Endodermal cell (in vitro differentiated cells): ENCODE measurements at regions not wholly inside any gene's neighbourhood (a gene's known extent, or its start where the extent isn't known, plus 50 kb on each side); places are given as distances from the start of the nearest gene placed in this dataset.
A peak's percentile ranks its signal among the peaks of the same experiment; 100 is the strongest.

Experiments
- DNase-seq: peaks from one replicate; pipeline ENCODE4 v3.0.0-alpha.2; 2017
- H3K27ac ChIP-seq: 2 replicates; pipeline ENCODE4 v1.5.1; 2013; ENCODE audit warnings: mild to moderate bottlenecking, low read depth, low read length, moderate library complexity
- H3K27me3 ChIP-seq: 2 replicates; pipeline ENCODE4 v1.6.1; 2013; ENCODE audit warnings: mild to moderate bottlenecking, low read length, moderate library complexity; ENCODE audit not compliant: insufficient read depth, control insufficient read depth, poor library complexity, severe bottlenecking
- H3K36me3 ChIP-seq: 2 replicates; pipeline ENCODE4 v1.7.0; 2013; ENCODE audit warnings: mild to moderate bottlenecking, low read length, moderate library complexity; ENCODE audit not compliant: control insufficient read depth, insufficient read depth
- H3K4me1 ChIP-seq: one replicate; pipeline ENCODE4 v1.7.0; 2013; ENCODE audit warnings: low read length; ENCODE audit not compliant: control insufficient read depth, insufficient read depth
- H3K4me3 ChIP-seq: 2 replicates; pipeline ENCODE4 v1.5.1; 2013; ENCODE audit warnings: mild to moderate bottlenecking, low read length, moderate library complexity
- H3K9ac ChIP-seq: 2 replicates; pipeline ENCODE4 v1.6.1; 2013; ENCODE audit warnings: mild to moderate bottlenecking, low read length, moderate library complexity; ENCODE audit not compliant: poor library complexity, severe bottlenecking; ENCODE audit errors: extremely low read depth
- H3K9me3 ChIP-seq: 2 replicates; pipeline ENCODE4 v1.6.1; 2013; ENCODE audit warnings: mild to moderate bottlenecking, low read length, moderate library complexity; ENCODE audit not compliant: control insufficient read depth
- H3K27ac Mint-ChIP-seq: 2 replicates; pipeline ENCODE4 v1.8.0; 2020; ENCODE audit warnings: mixed read lengths
- H3K27me3 Mint-ChIP-seq: 2 replicates; pipeline ENCODE4 v1.8.0; 2021; ENCODE audit warnings: mild to moderate bottlenecking, mixed read lengths; ENCODE audit not compliant: insufficient read depth
- H3K36me3 Mint-ChIP-seq: 2 replicates; pipeline ENCODE4 v1.8.0; 2020; ENCODE audit warnings: low read depth, mixed read lengths
- H3K4me1 Mint-ChIP-seq: 2 replicates; pipeline ENCODE4 v1.8.0; 2020; ENCODE audit warnings: mixed read lengths
- H3K4me3 Mint-ChIP-seq: 2 replicates; pipeline ENCODE4 v1.8.0; 2020; ENCODE audit warnings: mild to moderate bottlenecking, moderate library complexity, mixed read lengths
- H3K9me3 Mint-ChIP-seq: 2 replicates; pipeline ENCODE4 v1.8.0; 2020; ENCODE audit warnings: mild to moderate bottlenecking, mixed read lengths
- WGBS, 2 experiments: methylation state at CpG; one replicate each; pipeline versions ENCODE4 v1.1.5 to v1.1.7; 2013; ENCODE audit warnings: missing lambda C conversion rate in 2 of 2, mixed read lengths in 1 of 2; ENCODE audit not compliant: insufficient coverage in 1 of 2, insufficient read length in 1 of 2; 5-methylcytosine and 5-hydroxymethylcytosine counted together
- TF ChIP-seq, protein P1 (sequence below): fragments of 200-600 bp; sonication (generic); conservative IDR thresholded peaks from 2 replicates; pipeline ENCODE4 v1.5.0; 2021; ENCODE audit warnings: antibody characterized with exemption, mild to moderate bottlenecking

- H3K27me3 ChIP-seq = peaks cover 28% of the 10 kb centered on the region
- WGBS, 2 experiments = 67 to 86% methylated on average over 1 to 2 of the region's 2 CpGs
- no peaks in the 10 kb centered on the region for H3K9me3 ChIP-seq
- no peak overlapping the region for H3K4me3 ChIP-seq
- Mint-ChIP-seq H3K36me3 (peaks cover 3% of the 10 kb centered on the region), H3K27me3 (peaks cover 23% of the 10 kb centered on the region), H3K27ac (no peak overlapping the region), H3K4me3 (no peak overlapping the region), H3K4me1 (peaks cover 18% of the 10 kb centered on the region), H3K9me3 (peaks cover 4% of the 10 kb centered on the region)
- TF ChIP-seq, protein P1, sequence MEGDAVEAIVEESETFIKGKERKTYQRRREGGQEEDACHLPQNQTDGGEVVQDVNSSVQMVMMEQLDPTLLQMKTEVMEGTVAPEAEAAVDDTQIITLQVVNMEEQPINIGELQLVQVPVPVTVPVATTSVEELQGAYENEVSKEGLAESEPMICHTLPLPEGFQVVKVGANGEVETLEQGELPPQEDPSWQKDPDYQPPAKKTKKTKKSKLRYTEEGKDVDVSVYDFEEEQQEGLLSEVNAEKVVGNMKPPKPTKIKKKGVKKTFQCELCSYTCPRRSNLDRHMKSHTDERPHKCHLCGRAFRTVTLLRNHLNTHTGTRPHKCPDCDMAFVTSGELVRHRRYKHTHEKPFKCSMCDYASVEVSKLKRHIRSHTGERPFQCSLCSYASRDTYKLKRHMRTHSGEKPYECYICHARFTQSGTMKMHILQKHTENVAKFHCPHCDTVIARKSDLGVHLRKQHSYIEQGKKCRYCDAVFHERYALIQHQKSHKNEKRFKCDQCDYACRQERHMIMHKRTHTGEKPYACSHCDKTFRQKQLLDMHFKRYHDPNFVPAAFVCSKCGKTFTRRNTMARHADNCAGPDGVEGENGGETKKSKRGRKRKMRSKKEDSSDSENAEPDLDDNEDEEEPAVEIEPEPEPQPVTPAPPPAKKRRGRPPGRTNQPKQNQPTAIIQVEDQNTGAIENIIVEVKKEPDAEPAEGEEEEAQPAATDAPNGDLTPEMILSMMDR = no peak
- H3K4me1 ChIP-seq = no peaks in the 10 kb centered on the region
- no peak for DNase-seq
- H3K27ac ChIP-seq = no peak overlapping the region
- H3K9ac ChIP-seq = no peak overlapping the region
- H3K36me3 ChIP-seq = no peaks in the 10 kb centered on the region
Observed at GRCh38 chr17:34151102-34151501, 104.0 kb upstream of the CCL2 start.

DNA sequence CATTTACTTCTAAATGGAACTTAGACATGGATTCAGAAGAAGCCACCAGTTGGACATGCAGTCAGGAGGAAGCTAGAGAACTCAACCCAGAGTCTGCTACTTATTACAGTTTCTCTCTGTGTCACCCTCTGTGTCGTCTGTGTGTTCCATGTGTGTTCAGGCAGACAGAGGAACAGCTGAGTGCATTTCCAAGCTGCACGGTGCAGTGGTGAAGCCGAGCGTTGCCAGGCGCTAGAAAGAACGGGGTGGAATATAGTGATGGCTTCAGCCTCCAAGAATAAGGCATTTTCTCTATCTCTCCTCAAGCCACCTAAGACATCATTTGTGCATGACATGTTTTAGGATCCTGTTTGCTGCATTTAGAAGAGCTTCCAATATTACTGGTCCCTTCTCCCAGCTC, 101.1 kb upstream of the CCL2 start:
- Mint-ChIP-seq H3K27me3 (peaks cover 33% of the 10 kb centered on the region), H3K36me3 (peaks cover 3% of the 10 kb centered on the region), H3K4me1 (peaks cover 29% of the 10 kb centered on the region), H3K4me3 (no peak overlapping the region), H3K9me3 (peaks cover 5% of the 10 kb centered on the region), H3K27ac (no peak overlapping the region)
- H3K4me3 ChIP-seq = no peak overlapping the region
- H3K9me3 ChIP-seq = peaks cover 9% of the 10 kb centered on the region
- H3K27me3 ChIP-seq = peaks cover 35% of the 10 kb centered on the region
- TF ChIP-seq, protein P1 = no peak
- H3K27ac ChIP-seq = no peak overlapping the region
- H3K4me1 ChIP-seq = peaks cover 11% of the 10 kb centered on the region
- WGBS, 2 experiments = 94% methylated on average over 6 of the region's 6 CpGs
- H3K9ac ChIP-seq = no peak overlapping the region
- no peak for DNase-seq
- H3K36me3 ChIP-seq = no peaks in the 10 kb centered on the region

DNA sequence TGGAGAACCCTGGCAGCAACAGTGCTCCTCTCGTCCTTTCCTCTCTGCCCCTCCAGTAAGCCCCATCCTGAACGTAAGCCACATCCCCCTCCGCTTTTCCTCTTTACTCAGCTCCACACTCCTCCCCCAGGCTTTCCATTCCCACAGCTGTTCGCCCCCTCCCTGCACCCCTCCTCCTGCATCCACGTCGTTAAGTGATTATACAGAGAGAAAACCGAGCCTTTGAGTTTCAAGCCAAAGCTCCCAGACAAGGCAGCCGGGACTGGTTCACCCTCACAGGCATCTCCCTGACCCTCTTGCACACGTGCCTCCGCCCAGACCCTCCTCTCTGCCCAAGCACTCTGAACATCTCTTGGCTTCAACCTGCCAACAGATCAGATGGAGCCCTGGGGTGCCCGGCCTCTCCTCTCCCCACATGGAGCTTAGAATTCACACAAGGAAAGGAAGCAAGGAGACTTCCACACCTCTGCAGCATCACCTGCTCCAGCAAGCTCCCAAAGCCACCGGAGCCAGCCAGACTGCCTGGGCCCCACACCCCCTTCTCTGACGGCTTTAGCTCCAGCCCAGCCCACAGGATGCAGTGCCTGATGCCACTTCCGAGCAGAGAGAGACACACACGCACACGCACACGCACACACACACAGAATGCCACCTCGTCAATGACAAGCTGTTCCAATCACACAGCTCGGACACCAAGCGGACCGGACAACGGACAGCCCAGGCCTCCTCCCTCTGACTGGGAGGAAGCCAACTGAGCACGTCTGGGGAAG, 99.9 kb upstream of the CCL2 start:
- Mint-ChIP-seq H3K4me3 (peak overlapping the region; percentile 21), H3K36me3 (no peaks in the 10 kb centered on the region), H3K27ac (no peak overlapping the region), H3K4me1 (peaks cover 36% of the 10 kb centered on the region), H3K9me3 (peaks cover 4% of the 10 kb centered on the region), H3K27me3 (peaks cover 33% of the 10 kb centered on the region)
- Histone ChIP-seq H3K27me3 (peaks cover 35% of the 10 kb centered on the region), H3K27ac (no peak overlapping the region), H3K9ac (no peak overlapping the region), H3K4me3 (no peak overlapping the region), H3K36me3 (no peaks in the 10 kb centered on the region), H3K9me3 (peaks cover 12% of the 10 kb centered on the region), H3K4me1 (peaks cover 11% of the 10 kb centered on the region)
- TF ChIP-seq, protein P1 = no peak
- WGBS, 2 experiments = 59 to 77% methylated on average over 7 to 23 of the region's 23 CpGs
- peak; percentile 77 for DNase-seq
